Dendritic cell treated with granulocyte-macrophage colony-stimulating factor and Interleukin-4, amounts not matched to agents 40 ng/mL and 50 ng/mL, for 4 days (primary cell): ENCODE measurements at regions not wholly inside any gene's neighbourhood (a gene's known extent, or its start where the extent isn't known, plus 50 kb on each side); places are given as distances from the start of the nearest gene placed in this dataset.

Experiments used
- H3K27ac Mint-ChIP-seq: one replicate; pipeline ENCODE4 v1.8.0; 2022; ENCODE audit warnings: mild to moderate bottlenecking, mixed read lengths
- H3K27me3 Mint-ChIP-seq: one replicate; pipeline ENCODE4 v1.8.0; 2022; ENCODE audit warnings: mild to moderate bottlenecking, mixed read lengths
- H3K36me3 Mint-ChIP-seq: one replicate; pipeline ENCODE4 v1.8.0; 2022; ENCODE audit warnings: low read depth, mixed read lengths
- H3K4me1 Mint-ChIP-seq: one replicate; pipeline ENCODE4 v1.8.0; 2022; ENCODE audit warnings: low read depth, mixed read lengths
- H3K4me3 Mint-ChIP-seq: one replicate; pipeline ENCODE4 v1.8.0; 2022; ENCODE audit warnings: mild to moderate bottlenecking, moderate library complexity, mixed read lengths
- H3K9me3 Mint-ChIP-seq: one replicate; pipeline ENCODE4 v1.8.0; 2022; ENCODE audit warnings: mixed read lengths
- intact Hi-C: fragments of 100-400 bp; cut with micrococcal nuclease; formaldehyde crosslinking; loops from one replicate; pipeline ENCODE4 v1.15.0; 2022

DNA sequence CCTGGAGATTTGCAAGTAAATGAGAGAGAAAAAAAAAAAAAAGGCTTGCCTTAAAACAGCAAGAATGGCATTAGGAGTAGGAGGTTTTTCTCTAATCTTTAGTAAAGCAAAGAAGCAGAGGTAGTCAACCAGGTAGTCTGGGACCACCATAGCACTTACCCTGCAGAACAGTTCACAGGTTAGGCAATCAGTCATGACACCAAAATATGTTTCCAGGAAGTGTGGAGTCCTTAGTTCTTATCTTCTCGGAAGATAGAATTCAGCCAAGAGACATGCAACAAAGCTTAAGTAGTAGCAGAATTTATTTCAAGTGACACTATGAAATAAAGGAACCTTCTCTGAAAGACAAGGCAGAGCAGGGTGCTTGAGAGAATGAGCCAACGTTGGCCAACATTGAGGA, 295.8 kb downstream of the IPO8 start:
- Mint-ChIP-seq H3K9me3 (peaks cover 69% of the 10 kb centered on the region), H3K4me1 (no peaks in the 10 kb centered on the region), H3K4me3 (no peak overlapping the region), H3K27me3 (no peaks in the 10 kb centered on the region), H3K27ac (no peak overlapping the region), H3K36me3 (no peaks in the 10 kb centered on the region)
- intact Hi-C loops, result no loop called here

DNA sequence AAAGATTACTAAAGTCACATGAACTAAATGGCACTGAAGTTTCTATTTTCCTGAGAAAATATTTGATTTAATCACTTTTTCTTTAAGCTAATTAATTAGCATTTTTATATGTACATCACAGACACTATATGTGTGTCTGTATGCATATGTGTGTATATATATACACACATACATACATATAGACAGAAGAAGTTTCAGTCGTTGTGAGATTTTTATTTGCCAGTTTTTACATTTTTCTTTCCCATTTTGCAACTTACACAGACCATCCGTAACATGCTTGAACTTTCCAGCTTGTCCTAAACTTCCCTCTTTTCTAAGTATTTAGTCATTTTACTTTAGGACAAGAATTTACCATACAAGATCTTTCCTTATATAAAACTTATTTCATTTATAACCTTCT, 299.1 kb downstream of the IPO8 start:
- H3K27ac Mint-ChIP-seq, result no peak overlapping the region
- no peaks in the 10 kb centered on the region for H3K36me3 Mint-ChIP-seq
- H3K9me3 Mint-ChIP-seq, result peaks cover 60% of the 10 kb centered on the region
- H3K4me1 Mint-ChIP-seq, result no peaks in the 10 kb centered on the region
- intact Hi-C loops, result no loop called here
- H3K4me3 Mint-ChIP-seq, result no peak overlapping the region
- no peaks in the 10 kb centered on the region for H3K27me3 Mint-ChIP-seq

DNA sequence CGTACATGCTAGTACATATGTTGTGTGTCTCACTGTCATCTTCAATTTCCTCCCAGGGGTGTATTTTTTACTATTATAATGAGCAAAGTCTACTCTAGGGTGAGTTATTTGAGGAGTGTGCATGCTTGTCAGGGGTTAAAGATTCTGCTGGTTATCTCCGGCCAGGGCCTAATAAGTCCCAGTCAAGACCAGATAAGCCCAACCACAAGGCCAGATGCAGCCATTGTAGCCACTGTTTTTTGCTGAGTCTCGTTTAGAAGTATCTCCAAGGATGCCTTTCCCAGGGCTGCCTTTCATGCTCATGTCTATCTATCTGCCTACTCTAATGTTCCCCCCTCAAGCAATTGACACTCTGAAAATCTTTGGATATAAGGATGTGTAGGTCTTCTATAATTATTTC, 300.5 kb downstream of the IPO8 start:
- Mint-ChIP-seq H3K4me1 (no peaks in the 10 kb centered on the region), H3K27me3 (no peaks in the 10 kb centered on the region), H3K4me3 (no peak overlapping the region), H3K9me3 (peaks cover 66% of the 10 kb centered on the region), H3K36me3 (no peaks in the 10 kb centered on the region), H3K27ac (no peak overlapping the region)
- intact Hi-C loops, result no loop called here

DNA sequence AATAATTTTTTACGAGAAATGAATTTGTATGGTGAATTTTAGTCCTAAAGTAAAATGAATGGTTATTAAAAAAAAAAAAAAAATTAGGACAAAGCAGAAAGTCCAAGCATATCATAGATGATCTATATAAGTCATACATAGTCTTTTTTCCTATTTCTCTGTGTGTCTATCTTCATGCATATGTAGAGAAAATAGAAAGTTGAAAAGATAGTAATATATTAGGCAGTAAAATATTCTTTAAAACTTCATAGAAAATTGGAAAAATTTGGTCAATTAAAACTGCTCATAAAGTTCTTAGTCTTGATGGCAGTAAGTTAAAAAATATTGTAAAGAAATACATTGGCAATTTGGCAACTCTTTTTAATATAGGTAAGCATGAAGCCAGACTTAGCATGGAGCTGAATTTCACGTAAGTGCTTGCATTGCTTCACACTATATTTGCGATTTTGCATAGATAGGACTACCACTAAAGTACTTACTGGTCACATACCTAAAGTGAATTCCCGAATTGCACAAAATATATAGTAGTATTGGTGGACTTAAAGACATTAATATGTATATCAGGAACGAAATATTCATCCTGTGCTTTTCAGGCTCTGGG, 303.8 kb downstream of the IPO8 start:
- intact Hi-C loops, result no loop called here
- no peak overlapping the region for H3K4me3 Mint-ChIP-seq
- H3K4me1 Mint-ChIP-seq, result no peaks in the 10 kb centered on the region
- no peaks in the 10 kb centered on the region for H3K27me3 Mint-ChIP-seq
- no peaks in the 10 kb centered on the region for H3K36me3 Mint-ChIP-seq
- no peak overlapping the region for H3K27ac Mint-ChIP-seq
- H3K9me3 Mint-ChIP-seq, result peaks cover 67% of the 10 kb centered on the region

DNA sequence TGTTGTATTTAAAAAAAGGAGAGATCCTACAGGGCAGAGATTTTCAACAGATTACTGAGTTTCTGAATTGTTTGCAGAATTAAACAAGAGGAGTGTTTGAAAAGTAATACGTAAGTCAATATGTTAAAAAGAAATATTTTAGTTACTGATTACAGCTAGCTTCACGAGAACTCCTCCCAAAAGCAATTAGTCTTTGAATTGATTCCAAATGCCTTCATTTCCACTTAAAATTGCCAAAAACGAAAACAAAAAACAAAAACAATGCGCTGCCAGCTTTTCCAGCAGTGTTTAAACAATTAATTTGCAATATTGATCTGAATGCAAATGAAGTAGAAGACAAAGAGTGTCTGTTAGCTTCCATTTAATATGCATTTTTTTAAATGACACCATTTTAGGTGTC, 310.0 kb downstream of the IPO8 start:
- no peaks in the 10 kb centered on the region for H3K27me3 Mint-ChIP-seq
- intact Hi-C loops, result no loop called here
- H3K4me1 Mint-ChIP-seq, result no peaks in the 10 kb centered on the region
- H3K36me3 Mint-ChIP-seq, result no peaks in the 10 kb centered on the region
- H3K4me3 Mint-ChIP-seq, result no peak overlapping the region
- peaks cover 48% of the 10 kb centered on the region for H3K9me3 Mint-ChIP-seq
- no peak overlapping the region for H3K27ac Mint-ChIP-seq

DNA sequence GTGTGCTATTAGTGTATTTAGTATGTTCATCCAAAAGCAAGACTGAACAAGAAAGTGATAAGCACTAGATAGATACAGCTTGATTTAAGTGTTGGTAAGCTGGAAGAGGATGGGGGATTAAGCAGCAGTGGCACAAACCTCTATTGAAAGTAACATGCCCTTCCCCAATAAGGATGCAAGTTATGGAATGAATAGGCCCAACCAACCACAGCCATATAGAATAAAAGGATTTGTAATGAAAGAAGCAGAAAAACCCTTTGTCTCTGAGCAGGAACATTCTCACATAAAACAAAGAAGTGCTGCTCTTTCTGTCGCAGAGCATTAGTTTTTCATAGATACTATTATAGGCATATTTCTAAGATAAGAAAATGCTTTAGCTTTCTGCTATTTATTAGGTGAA, 310.7 kb downstream of the IPO8 start:
- no peak overlapping the region for H3K27ac Mint-ChIP-seq
- H3K36me3 Mint-ChIP-seq, result no peaks in the 10 kb centered on the region
- H3K27me3 Mint-ChIP-seq, result no peaks in the 10 kb centered on the region
- H3K4me3 Mint-ChIP-seq, result no peak overlapping the region
- no peaks in the 10 kb centered on the region for H3K4me1 Mint-ChIP-seq
- H3K9me3 Mint-ChIP-seq, result peaks cover 41% of the 10 kb centered on the region
- intact Hi-C loops, result no loop called here

DNA sequence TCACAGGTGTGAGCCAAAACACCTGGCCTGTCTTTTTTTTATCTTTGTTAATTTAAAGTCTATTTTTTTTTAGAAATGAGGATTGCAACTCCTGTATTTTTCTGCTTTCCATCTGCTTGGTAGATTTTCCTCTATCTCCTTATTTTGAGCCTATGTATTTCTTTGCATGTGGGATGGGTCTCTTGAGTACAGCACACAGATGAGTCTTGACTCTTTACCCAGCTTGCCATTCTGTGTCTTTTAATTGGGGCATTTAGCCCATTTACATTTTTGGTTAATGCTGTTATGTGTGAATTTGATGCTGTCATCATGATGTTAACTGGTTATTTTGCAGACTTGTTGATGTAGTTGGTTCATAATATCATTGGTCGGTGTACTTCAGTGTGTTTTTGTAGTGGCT, 317.4 kb downstream of the IPO8 start:
- no peaks in the 10 kb centered on the region for H3K36me3 Mint-ChIP-seq
- no peaks in the 10 kb centered on the region for H3K4me1 Mint-ChIP-seq
- H3K27me3 Mint-ChIP-seq, result no peaks in the 10 kb centered on the region
- H3K27ac Mint-ChIP-seq, result no peak overlapping the region
- peaks cover 41% of the 10 kb centered on the region for H3K9me3 Mint-ChIP-seq
- intact Hi-C loops, result no loop called here
- no peak overlapping the region for H3K4me3 Mint-ChIP-seq

DNA sequence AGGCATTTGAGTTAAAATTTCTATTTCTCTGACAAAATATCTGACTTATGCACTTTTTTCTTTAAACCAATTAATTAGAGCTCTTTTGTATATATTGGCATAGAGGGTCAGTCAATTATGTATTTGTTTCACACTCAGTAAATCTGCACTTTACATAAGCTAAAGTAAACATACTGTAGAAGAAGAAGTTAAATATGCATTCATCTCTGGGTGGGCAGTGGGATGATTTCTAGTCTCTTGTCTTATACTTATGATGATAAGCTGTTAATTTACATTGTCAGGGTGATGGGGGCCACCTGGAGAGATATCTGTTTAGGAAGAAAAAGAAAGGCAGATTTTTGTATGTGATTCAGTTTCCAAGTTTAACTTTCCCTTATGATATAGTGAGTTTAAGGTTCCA, 330.8 kb downstream of the IPO8 start:
- Mint-ChIP-seq H3K27ac (no peak overlapping the region), H3K9me3 (peaks cover 65% of the 10 kb centered on the region), H3K4me1 (no peaks in the 10 kb centered on the region), H3K27me3 (no peaks in the 10 kb centered on the region), H3K4me3 (no peak overlapping the region), H3K36me3 (no peaks in the 10 kb centered on the region)
- intact Hi-C loops, result no loop called here

DNA sequence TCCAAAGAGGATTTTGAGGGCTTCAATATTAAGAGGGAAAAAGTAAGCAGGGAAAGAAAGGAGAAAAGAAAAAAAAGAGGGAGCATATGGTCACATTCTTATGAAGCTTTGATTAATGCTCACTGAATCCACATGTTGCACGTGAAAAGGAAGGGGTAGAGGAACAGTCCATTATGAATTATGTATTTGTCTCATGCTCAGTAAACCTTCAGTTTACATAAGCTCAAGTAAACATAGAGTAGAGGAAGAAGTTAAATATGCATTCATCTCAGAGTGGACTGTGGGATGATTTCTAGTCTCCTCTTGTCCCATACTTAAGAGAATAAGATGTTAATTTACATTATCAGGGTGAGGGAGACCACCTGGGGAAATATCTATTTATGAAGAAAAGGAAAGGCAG, 334.5 kb downstream of the IPO8 start:
- Mint-ChIP-seq H3K9me3 (peaks cover 32% of the 10 kb centered on the region), H3K4me1 (no peaks in the 10 kb centered on the region), H3K27me3 (no peaks in the 10 kb centered on the region), H3K4me3 (no peak overlapping the region), H3K36me3 (no peaks in the 10 kb centered on the region), H3K27ac (no peak overlapping the region)
- intact Hi-C loops, result no loop called here

DNA sequence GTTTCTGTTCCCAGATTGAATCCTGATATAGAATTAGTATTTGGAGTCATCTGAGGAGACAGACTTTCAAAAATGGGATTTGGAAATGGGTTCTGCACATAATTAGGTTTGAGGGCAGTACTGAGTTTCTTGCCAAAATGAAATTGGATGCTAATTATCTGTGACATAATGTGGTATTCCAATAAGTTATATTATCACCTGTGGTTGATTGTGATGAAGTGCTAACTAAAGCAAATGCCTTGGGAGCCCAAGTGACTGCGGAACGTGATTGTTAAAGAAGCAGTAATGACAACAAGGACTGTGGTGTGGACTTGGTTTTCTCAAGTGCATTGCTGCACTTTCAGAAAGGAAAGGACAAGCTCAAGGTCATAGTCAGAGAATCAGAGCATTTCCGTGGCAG, 337.0 kb downstream of the IPO8 start:
- no peak overlapping the region for H3K4me3 Mint-ChIP-seq
- peaks cover 17% of the 10 kb centered on the region for H3K9me3 Mint-ChIP-seq
- no peaks in the 10 kb centered on the region for H3K27me3 Mint-ChIP-seq
- no peaks in the 10 kb centered on the region for H3K36me3 Mint-ChIP-seq
- H3K4me1 Mint-ChIP-seq, result no peaks in the 10 kb centered on the region
- H3K27ac Mint-ChIP-seq, result no peak overlapping the region
- intact Hi-C loops, result no loop called here

DNA sequence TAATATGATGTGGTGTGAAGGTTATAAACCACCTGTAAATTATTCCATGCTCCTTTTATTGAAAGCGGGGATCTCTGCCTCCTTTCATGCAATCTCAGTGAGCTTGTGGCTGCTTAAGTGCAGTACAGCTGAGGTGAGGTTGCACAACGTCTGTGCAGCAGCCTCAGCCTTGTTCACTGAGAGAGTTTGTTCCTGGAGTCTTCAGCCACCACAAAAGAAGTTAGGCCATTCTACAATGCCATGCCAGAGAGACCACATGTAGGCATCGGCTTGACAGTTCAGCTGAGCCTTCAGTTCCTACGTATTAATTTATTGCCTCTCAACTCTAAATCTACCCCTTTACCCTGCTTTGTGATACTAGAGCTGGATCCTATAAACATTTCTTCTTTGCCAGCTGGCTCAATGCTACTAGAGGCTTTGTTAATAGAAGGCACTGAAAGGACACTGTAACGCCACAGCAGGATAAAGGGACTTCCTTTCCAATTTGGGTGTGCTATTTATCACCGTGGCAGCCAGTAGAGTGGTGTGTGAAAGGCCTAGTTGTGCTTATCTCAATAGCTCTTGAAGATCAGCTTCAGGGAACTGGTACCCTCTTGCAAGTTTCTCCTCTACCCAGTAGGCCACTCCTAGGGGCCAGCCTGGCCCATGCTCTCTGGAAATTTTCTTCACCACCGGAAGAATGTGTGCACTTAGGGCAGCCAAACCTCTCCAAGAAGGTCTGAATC, 337.7 kb downstream of the IPO8 start:
- Mint-ChIP-seq H3K27me3 (no peaks in the 10 kb centered on the region), H3K27ac (no peak overlapping the region), H3K9me3 (peaks cover 19% of the 10 kb centered on the region), H3K36me3 (no peaks in the 10 kb centered on the region), H3K4me3 (no peak overlapping the region), H3K4me1 (no peaks in the 10 kb centered on the region)
- intact Hi-C loops, result no loop called here

DNA sequence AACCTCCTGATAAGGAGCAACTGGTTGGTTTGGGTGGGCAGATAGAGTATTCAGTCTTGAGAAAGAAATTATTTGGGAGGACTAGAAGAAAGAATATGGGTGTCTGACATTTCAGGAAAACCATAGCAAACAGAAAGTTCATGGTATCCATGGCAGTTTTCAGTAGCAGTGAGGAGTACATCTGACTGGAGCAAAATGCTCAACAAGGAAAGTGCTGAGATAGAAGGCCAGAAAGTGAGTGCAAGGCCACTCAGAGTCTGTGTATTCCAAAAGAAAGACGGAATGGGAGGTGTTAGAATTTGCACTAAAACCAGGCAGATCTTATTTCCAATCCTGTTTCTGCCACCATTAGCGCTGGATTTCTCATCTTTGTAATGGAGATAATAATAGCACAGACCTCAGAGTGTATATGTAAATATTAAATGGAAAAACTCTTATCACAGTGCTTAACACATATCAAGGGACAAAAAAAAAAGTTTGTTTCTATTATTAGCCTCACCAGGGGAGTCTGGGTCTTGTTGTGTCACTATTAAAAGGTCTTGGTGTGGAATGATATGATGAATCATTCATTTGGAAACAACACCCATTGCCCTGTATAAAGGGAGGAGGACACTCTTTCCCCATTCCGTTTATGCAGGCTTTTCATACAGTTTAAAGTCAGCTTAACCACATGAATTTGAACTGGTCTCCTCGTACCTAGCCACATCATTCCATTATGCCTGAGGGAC, 349.8 kb downstream of the IPO8 start:
- intact Hi-C loops, result no loop called here
- H3K4me1 Mint-ChIP-seq, result no peaks in the 10 kb centered on the region
- no peak overlapping the region for H3K27ac Mint-ChIP-seq
- no peak overlapping the region for H3K4me3 Mint-ChIP-seq
- no peaks in the 10 kb centered on the region for H3K27me3 Mint-ChIP-seq
- H3K9me3 Mint-ChIP-seq, result peaks cover 44% of the 10 kb centered on the region
- no peaks in the 10 kb centered on the region for H3K36me3 Mint-ChIP-seq

DNA sequence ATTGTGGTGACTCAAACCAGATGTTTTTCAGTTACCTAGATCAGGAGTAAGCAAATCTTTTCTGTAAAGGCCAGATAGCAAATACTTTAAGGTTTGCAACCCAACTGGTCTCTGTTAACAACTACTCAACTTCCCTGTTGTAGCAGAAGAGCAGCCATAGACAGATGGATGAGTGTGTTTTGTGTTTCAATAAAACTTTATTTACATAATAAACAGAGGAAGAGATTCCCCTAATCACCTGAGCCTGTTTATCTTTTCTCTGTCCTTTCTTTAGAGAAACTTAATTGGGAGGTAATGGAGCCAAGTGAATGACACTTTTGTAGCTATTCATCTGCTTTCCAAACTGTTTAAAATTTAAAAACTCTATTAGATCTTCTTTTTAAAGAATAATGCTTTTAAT, 365.1 kb downstream of the IPO8 start:
- no peaks in the 10 kb centered on the region for H3K4me1 Mint-ChIP-seq
- H3K27ac Mint-ChIP-seq, result no peak overlapping the region
- no peaks in the 10 kb centered on the region for H3K36me3 Mint-ChIP-seq
- H3K4me3 Mint-ChIP-seq, result no peak overlapping the region
- no peaks in the 10 kb centered on the region for H3K27me3 Mint-ChIP-seq
- intact Hi-C loops, result no loop called here
- peaks cover 31% of the 10 kb centered on the region for H3K9me3 Mint-ChIP-seq

DNA sequence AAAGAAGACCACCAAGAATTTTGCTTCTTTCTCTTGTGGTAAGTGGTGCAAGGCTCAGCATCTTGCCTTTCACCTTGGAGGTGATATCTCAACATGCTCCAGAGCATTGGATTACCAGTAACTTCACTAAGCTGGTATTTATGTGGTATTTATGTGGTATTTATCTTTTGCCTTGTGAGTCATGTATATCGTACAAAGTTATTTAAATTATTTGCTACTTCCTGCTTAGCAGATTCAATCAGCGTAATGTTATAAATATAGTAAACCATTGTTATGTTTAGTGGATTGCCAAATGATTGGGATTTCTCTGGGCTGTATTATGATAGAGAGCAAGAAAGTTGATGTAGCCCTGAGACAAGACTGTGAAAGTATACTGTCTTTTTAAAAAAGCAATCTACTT, 366.4 kb downstream of the IPO8 start:
- H3K9me3 Mint-ChIP-seq, result peaks cover 41% of the 10 kb centered on the region
- no peak overlapping the region for H3K4me3 Mint-ChIP-seq
- no peaks in the 10 kb centered on the region for H3K4me1 Mint-ChIP-seq
- no peaks in the 10 kb centered on the region for H3K27me3 Mint-ChIP-seq
- no peaks in the 10 kb centered on the region for H3K36me3 Mint-ChIP-seq
- intact Hi-C loops, result no loop called here
- H3K27ac Mint-ChIP-seq, result no peak overlapping the region
